Ammon's horn (tissue), 1 donor: ENCODE measurements at regions not wholly inside any gene's neighbourhood (a gene's known extent, or its start where the extent isn't known, plus 50 kb on each side); places are given as distances from the start of the nearest gene placed in this dataset.

ENCODE experiments used
- DNase-seq: peaks from one replicate; pipeline ENCODE4 v3.0.0-alpha.2; 2016; ENCODE audit warnings: low spot score

DNA sequence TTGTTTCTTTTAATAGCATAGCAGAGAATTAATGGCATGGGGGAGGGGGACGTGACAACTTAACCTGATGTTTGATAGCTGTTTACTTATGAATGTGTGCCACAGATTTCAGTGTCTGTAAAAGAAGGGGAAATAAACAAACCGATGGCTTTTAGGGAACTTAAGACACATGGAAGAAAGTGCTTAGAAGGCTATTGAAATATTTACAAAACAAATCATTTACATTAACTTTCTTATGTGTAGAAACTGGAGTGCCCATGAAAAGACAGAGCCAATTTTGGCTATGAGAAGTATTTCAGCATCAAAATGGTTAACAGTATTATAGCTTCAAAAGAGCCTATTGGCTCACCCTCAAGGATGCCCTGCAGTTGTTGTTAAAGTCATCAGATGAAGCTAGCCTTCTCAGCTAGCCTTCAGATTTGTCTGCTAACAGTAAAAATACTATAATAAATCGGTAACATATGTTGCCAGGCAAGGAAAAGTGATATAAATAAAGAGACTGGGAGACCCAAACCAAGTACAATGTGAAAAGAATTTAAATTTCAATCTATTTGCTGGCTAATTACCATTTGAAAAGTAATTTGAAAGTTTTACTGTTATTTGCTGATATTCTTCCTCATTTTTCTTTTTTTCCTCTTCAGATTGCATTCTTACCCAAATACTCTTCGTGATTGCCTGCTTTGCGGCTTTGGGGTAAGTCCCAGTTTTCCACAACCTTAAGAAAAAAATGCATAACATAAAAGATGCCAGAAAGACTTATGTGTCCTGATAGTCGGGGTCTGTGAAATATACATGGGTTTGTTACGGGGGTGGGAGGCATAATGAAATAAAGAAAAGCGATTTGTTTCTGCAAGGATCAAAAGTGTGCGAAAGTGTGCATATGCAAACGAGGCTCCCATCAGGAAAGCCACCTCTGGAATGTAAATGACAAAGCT lies 256.4 kb downstream of the MEIS1 start:
- DNase-seq, result no peak

DNA sequence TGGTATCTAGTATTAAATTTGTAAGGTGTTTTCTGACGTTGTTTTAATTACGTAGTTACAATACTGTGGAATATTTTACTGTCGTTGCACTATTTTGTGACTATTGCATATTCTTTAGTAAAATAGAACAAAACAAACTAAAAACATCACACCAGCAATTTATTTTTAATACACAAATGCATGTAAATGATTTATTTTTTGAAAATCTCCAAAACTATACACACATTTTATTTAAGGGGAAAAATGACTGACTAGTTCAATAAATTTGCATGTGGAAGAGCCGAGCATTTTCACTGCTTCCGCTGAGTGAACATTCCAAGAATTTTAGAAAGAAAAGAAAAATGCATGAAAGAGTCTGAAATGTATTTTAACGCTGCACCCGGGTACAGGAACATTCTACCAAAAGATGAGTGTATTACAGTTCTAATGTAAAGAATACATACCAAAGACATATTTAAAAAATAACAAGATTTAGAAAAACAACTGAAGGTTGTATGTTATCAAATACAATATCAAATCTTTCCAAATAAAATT lies 257.7 kb downstream of the MEIS1 start:
- DNase-seq, result no peak

DNA sequence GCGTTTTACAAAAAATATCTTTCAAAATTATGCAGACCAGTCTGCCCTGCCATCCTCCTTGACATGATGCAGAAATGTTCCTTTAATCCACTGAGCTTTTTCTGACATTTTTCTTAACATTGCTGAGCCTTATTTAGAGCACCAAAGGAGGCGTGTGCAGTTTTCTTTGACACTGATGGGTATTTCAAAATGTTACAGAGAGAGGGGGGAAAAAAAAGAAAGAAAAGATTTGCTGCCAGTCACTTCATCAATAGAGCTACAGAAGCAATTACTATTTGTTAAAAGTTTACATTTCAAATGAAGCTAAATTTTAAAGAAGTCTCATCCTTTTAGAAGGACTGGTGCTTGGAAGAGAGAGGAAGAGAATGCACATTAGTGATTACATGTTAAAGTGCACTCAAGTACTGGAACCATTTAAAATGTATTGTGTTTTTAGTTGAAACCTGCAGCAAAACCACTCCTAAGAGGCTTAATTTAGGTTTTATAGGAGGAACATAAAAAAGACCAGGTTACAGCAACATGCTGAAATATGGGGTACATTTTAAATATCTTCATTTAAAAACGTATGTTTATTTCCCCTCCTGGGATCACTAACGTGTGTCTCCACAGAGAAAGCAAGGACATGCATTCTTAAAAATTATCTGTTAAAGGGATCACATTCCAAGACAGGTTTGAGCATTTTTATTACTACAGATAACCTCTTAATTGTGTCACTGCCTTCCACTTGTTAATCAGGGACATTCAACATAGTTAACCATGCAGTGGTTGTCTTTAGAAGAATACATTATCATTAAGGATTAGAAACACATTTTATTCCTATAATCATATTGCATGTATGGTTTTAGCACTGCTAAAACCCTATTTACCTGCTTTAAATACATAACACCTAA lies 258.4 kb downstream of the MEIS1 start:
- no peak for DNase-seq

DNA sequence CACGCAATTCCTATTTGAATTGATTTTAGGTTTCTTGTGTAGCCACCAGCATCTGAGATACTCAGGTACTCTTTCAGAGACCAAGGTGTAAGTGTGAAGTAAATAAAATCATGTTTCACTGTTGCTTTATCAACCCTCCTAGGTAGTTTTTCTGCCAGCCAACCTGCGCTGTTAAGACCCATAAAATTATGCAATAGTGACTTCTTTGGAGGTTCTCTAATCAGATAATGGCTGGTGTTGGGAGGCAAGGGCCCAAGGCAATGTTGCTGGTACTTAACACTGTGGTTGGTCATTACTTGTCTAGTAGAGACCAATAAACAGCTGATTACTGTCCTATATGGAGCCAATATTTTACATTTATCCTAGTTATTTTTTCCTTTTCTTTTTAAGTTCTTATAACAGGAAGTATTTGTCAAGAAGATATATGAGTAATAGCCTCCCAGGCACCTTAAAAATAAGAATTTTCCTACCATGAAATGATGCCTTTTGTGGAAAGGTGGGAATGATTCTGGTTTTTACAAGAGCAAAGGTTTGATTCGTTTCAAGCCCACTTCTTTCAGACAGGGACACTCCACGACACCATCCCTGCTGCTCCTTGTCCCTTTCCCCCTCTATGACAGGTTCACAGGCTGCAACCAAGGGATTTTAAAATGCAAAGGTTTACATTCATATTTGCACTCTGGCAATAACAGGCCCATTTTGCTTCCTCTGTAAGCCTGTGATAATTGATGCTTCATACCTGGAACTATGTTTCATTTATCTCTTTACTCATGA lies 259.3 kb downstream of the MEIS1 start:
- DNase-seq, result no peak

DNA sequence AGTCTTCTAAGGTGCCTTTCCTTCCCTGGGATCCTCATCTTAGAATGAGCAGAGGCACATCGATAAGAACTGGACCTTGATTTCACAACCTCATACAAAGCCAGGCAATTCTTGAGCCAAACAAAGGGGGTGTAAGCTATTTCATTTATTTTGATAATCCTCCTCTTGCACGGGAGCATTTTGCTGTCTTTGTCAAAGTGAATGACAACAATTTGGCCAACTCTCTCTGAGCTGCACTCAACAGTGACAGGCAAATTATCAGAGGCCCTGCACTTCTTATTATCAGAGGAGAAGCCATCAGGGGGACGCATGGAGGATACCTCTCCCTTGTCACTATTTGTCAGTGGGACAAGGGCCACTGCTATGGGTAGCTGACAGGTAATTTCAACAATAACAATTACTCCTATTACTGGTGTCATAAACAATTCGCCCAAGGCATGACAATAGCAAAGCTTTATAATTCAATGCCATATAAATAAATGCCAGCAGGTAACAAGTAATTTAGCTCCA lies 260.4 kb downstream of the MEIS1 start:
- DNase-seq, result no peak

DNA sequence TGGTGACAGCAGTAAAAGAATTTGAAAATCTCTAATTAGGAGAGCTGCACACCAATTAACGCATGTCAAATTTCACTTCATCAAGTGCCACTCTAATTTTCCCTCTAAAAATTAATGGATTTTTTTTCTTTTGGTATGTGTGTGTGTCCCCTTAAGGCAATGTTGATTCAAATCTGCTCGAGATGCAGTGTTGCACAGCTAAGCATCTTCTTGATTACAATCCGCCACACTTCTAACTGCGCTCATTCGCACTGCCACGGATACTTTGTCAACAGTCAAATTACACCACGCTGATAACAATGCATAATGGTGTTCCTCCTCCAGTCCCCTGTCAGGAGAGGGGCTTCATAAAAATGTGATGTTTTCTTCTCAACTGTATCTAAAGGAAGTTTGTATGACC lies 261.4 kb downstream of the MEIS1 start:
- no peak for DNase-seq

DNA sequence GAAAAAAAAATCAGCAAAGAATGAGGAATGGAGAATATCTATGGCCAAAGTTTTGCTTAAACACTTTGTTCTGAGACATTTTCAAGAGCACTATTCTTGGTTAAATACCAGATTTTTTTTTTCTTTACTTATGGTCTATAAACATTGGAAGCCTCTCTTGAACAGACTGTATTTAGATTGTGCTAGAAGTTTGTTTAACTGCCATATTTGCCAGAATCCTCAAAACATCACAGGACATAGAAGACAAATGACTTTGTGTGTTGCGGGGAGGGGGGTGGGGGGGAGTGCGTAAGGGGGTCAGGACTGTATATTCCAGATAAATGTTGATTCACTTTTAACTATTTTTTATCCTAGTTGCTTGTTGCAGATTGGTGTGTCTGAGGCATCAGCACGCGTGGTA lies 262.0 kb downstream of the MEIS1 start:
- no peak for DNase-seq

DNA sequence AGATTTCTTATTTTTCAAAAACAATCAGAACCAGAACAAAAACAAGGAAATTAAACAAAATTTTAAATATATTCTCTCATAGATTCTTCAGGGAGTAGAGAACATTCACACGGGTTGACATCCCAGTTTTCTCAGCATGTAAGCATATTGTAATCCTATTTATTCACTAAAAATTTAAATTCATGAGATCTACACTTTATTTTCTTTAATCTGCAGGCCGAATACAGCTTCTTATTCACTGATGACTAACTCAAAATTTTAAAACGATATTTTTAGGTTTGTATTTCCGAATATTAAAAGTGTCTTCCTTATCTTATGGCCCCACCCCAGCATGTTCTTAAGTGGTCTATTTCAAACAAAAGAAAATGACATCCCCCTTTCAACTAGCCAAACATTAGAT lies 262.4 kb downstream of the MEIS1 start:
- no peak for DNase-seq

DNA sequence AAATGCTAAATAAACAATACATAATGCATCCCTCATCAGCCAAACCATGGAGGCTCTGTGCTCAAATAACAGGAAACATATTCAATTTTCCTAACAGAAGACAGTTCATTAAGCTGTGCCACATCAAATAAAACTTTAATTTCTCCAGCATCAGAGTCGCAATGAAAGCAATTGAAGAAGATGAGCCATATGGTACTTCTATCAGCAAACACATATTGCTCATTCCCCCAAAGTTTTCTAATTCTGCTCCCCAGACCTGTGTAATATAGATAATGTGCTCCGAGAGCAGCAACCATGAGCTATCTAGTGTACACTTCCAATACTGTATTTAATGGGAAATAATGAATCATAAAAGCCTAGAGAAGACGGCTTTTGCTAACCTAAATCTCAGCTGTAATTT lies 263.2 kb downstream of the MEIS1 start:
- no peak for DNase-seq

DNA sequence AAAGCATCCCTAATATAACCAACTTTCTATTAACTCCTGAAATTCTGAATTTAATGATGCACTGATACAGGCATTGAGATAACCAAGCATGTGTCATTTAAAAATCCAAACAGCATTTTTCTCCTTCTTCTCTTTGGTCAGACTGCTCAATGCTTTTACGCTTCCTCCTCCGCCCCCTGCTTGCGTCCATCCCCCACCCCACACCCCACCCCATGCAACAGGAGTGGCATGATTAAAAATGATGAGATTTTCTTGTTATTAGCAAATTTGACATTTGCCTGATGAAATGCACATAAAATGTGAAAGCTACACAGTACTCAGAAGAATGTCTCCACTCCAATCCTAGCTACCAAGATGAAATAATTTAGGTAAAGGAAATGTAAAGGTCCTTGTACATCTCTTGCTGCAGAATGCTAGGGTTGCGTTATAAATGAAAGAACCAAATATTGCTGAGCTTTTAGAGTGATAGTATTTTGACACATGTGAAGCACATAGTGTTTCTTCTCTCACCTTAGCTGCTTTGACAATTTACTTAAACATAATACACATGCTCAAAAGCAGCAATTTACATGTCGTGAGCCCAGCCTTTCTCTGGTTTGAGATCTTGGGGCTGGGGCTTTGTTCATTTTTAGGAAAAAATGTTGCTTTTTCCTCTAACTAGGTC lies 263.8 kb downstream of the MEIS1 start:
- no peak for DNase-seq

DNA sequence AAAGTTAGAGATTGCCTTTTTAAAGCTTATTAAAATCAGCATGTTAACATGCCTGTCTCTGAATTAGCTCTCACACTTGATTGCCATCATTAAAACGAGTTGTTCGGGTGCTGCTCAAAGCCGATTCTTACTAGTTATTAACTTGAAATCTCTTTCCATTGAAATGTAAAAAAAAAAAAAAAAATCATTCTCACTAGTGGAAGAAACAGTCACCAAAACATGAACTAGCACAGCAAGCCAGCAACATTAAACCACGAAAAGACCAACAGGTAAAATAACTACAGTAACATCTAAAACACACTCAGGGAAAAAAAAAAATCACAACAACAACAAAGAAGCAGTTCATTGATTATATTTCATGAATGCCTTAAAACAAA lies 264.5 kb downstream of the MEIS1 start:
- DNase-seq, result no peak

DNA sequence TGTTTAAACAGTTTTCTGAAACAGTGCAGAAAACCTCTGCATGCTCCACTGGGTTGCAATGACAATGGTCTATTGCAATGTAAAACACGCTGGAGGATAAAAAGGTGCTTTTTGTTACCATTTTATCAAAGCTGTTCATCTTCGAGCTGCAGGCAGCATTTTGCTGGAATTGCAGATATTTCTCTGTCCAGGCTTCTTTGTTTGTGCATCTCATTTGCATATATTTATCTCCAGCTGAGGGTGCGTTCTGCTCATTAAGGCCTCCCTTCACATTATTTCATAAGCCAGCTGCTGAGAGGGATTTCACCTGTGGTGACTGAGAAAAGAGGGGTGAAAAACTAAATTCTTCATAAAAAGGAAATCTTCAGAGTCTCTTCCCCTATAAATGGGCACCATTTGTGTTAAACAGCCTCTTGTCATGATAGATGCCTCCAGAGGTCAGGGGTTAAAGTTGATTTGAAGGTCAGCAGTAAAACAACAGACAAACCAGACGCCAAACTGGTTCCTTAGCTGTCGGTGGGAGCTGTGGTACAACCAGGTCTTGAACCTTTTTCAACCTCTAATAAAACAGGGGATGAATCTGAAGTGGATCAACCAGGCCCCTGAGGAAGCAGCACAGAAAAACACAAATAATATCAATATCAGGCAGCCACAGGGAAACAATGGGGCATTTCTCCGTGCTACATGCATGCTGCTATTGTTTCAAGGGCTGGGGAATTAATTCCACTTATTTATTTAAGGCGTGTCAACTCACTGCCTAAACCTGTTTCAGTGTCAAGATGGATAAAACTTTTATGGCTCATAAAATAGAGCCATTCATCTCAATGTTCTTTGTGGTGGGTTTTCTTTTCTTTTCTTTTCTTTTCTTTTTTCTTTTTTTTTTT lies 265.1 kb downstream of the MEIS1 start:
- DNase-seq, result peak; percentile 48

DNA sequence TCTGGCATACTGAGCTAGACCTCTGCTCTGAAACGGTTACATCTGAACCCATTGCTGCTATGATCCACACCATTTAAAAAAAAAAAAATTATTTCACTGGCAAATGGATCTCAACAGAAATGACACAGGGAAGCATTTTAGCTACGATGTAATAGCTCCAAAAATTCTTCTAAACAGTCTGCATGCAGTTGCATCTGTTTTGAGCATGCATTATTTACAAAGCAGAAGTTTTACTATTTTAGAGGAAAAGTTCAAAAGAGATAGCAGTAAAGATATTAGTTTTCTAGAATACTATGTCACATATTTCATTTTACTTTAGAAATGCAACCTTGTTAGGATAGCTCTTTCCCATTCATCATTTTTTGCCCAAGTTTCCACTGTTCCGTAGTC lies 265.7 kb downstream of the MEIS1 start:
- DNase-seq, result no peak

DNA sequence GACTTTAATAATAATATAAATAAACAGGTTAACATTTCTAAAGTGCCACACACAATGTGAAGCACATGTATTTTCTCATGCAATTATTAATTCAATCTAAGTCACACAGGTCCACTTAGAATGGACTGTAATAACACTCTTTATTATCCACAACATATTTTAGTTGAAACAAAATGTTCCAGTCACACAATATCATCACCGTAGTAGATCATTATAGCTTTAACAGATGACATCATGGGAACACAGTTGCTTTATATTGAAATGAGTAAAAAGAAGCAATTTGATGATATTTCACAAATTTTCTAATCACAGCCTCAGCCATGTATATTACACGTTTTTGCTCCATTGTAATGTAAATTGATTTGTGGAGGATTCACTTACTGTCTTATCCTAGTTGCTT lies 266.3 kb downstream of the MEIS1 start:
- no peak for DNase-seq

DNA sequence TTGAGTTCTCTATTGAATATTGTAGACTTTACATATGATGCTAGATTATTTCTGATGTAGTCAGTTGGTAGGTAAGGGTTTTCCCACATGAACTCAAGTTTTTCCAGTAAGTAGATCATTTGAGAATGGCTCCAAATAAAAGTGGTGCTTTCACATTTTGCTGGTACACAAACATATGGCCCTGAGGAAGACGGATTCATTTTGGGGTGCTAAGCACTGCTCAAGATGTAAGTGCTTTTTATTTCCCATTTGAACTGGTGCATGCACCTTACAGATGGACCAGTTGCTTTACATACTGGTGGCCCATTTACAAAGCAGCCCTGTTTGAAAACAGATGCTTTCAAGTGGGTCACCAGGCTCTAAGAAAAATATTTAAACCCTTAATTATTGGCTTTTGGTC lies 266.7 kb downstream of the MEIS1 start:
- DNase-seq, result no peak

DNA sequence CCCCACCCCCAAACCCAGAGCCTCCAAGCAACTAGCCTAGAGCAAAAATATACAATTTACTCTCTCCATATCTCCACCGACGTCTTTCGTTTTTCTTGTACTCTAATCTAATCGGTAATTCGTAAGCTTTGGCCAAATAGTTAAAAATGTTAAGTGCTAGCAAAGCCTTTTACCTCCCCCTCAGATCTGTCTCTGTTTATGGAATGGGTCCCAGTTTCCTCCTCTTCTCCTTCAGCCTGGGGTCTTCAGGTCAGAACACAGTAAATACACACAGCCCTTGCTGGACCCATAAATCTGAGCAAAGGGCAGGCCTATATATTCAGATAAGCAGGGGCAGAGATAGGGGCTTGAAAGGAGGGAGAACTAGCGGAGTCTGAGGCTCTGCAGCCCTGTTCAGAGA lies 267.4 kb downstream of the MEIS1 start:
- DNase-seq, result no peak

DNA sequence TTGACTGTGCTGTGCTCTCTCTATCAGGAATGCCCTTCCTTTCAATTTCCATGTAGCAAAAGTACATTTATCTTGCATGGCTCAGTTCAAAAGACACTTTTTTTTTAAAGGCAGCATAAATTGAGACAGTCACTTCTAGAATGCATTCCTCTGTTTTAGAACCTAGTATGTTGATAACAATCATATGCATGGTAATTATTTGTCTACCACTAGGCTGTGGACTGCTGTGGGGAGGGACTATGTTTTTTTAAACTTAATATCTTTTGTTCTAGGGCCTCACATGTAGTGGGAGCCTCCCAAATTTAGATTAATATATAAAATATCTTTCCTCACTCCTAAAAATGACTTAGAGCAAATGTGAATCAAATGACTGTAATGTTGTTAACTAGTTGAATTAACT lies 269.9 kb downstream of the MEIS1 start:
- DNase-seq, result no peak

DNA sequence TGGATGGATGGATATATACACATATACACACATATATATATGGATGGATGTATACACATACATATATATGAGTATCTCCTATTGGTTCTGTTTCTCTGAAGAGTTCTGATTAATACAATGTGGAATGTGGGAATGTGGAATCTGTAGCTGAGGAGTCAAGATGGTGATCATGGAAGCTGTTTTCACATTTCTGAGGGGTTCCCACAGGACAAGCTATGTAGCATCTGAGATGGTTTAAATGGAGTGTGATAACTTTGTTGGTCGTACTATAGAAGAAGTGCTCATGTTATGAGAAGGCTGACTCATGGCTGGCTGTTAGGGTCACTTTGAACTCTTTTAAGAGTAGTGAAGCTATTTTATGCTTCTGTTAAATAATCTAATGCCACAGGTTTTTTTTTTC lies 279.7 kb downstream of the MEIS1 start:
- DNase-seq, result no peak

DNA sequence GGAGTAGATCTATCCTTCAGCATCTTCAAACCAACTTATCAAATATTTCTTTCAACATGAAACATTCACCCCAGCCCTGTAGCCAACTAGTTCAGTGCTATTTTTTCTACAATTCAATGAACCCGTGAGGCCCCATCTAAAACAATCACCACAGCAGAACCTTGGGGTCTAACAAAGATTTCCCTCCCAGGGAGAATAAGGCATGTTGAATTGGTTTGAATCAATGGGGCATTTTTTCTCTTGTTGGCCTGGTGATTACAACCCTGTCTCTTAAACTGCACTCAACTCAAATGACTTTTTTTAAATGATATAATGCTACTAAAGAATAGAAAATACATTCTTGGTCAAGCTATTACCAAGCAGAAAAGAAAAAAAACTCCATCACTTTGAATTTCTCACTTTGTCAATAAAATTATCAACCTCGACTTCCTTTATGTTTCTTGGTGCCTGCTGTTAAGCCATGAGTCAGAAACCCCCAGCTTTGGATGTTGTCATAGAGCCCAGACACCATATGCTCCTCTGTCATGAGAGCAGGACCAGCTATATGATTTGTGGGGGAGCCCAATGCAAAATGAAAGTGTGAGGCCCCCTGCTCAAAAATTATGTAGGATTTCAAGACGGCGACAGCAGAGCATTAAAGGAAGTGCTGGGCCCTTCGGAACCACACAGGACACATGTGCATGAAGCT lies 282.4 kb downstream of the MEIS1 start:
- DNase-seq, result no peak

DNA sequence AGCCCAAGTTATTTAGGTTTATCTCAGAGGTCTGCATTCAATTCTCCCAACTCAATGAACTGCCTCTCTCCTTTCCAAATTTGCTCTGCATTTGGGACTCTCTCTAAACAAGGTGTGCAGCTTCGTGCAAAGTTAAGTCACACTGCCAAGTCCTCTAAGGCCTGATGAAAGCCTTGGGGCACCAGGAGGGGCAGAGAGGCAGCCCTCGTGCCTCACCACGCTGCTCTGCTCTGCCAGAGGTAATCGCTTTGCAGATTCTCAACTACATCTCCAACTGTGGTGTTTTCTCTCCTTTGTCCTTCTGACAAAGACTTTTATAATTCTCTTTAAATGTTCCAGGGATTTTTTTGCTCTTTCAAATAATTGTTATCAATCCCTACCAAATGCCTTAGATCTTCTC lies 283.0 kb downstream of the MEIS1 start:
- no peak for DNase-seq
